Right ventricle myocardium inferior (tissue), 1 donor: ENCODE measurements at regions not wholly inside any gene's neighbourhood (a gene's known extent, or its start where the extent isn't known, plus 50 kb on each side); places are given as distances from the start of the nearest gene placed in this dataset.
"Not testable (repeated sequence)": the region's sequence is repeated elsewhere in the genome, so short reads cannot be mapped to it uniquely, and the experiment has no call there.

Experiments
- ATAC-seq: fragments of 200-7000 bp; cut with Tn5 transposase; one replicate; pipeline ENCODE4 v1.9.1; 2020; ENCODE audit warnings: mild to moderate bottlenecking, moderate library complexity
- DNase-seq: peaks from one replicate; pipeline ENCODE4 v3.0.0; 2021; ENCODE audit errors: missing footprints
- intact Hi-C: fragments of 100-400 bp; cut with DNase I; formaldehyde crosslinking; loops from one replicate; pipeline ENCODE4 v1.11.0; 2022
- donor health status: DM: no; HTN: yes; CAD: no; lungs with severe emphysema.

GRCh38 chr15:89019436-89019835 is 68.8 kb upstream of the ABHD2 start:
- no peak for ATAC-seq
- intact Hi-C loops: loop anchor here (10.0 kb wide), 1 partner anchor 395 kb away; the partner anchor contains the start of gene AEN
- DNase-seq: no peak

GRCh38 chr15:89021224-89021623 is 67.0 kb upstream of the ABHD2 start:
- no peak for ATAC-seq
- intact Hi-C loops: no loop called here

GRCh38 chr15:89021886-89022285 is 66.4 kb upstream of the ABHD2 start:
- DNase-seq, ATAC-seq, intact Hi-C loops: not testable (repeated sequence)

More at GRCh38 chr15:89021224-89021623, 67.0 kb upstream of the ABHD2 start:
- DNase-seq: no peak

GRCh38 chr15:89023311-89023961 is 64.8 kb upstream of the ABHD2 start:
- no peak for DNase-seq
- intact Hi-C loops: no loop called here
- no peak for ATAC-seq

- no peak for ATAC-seq
Observed at GRCh38 chr15:89024418-89024817, 63.8 kb upstream of the ABHD2 start.

GRCh38 chr15:89026167-89026566 is 62.1 kb upstream of the ABHD2 start:
- ATAC-seq (no peak), DNase-seq (no peak)
- intact Hi-C loops: no loop called here

More at GRCh38 chr15:89024418-89024817, 63.8 kb upstream of the ABHD2 start:
- DNase-seq: no peak
- intact Hi-C loops: no loop called here

GRCh38 chr15:89028036-89028435 is 60.2 kb upstream of the ABHD2 start:
- intact Hi-C loops: no loop called here
- no peak for DNase-seq
- no peak for ATAC-seq

- ATAC-seq (no peak), DNase-seq (no peak)
- intact Hi-C loops: no loop called here
Observed at GRCh38 chr15:89030311-89030710, 57.9 kb upstream of the ABHD2 start.

- ATAC-seq, DNase-seq, intact Hi-C loops: not testable (repeated sequence)
Observed at GRCh38 chr15:89031637-89032285, 56.5 kb upstream of the ABHD2 start.

- intact Hi-C loops: no loop called here
- no peak for ATAC-seq
- no peak for DNase-seq
Observed at GRCh38 chr15:89034305-89034704, 54.0 kb upstream of the ABHD2 start.

- ATAC-seq (no peak), DNase-seq (no peak)
- intact Hi-C loops: no loop called here
Observed at GRCh38 chr15:89035150-89035549, 53.1 kb upstream of the ABHD2 start.

GRCh38 chr15:89035658-89036057 is 52.6 kb upstream of the ABHD2 start:
- ATAC-seq (no peak), DNase-seq (no peak)
- intact Hi-C loops: no loop called here

GRCh38 chr15:89038146-89038545 is 50.1 kb upstream of the ABHD2 start:
- intact Hi-C loops: no loop called here
- ATAC-seq (no peak), DNase-seq (no peak)
